Embryonic facial prominence (tissue), 1 donor: ENCODE measurements at regions not wholly inside any gene's neighbourhood (a gene's known extent, or its start where the extent isn't known, plus 50 kb on each side); places are given as distances from the start of the nearest gene placed in this dataset.
A peak's percentile ranks its signal among the peaks of the same experiment; 100 is the strongest.
"Not testable (repeated sequence)": the region's sequence is repeated elsewhere in the genome, so short reads cannot be mapped to it uniquely, and the experiment has no call there.

Experiments used
- DNase-seq: peaks from one replicate; pipeline ENCODE4 v3.0.0-alpha.2; 2016; ENCODE audit errors: extremely low spot score

DNA sequence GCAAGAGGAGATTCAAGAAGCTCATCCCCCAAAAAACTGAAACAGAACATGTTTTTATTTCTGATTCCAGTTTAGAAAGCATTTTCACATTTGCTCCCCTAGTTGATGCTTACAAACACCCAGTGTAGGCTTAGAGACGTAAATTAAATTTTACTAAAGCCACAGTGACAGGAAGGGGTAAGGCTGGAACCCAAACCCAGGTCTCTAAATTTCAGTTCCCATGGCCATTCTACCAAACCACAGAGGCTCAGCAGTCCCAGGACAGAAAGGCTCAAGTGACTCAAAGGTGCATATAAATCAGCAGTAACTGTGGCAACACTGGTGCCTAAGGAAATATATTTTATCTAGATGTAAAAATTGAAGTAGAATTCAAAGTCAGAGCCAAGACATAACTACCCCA is 128.7 kb downstream of the CEP120 start:
- DNase-seq = no peak

DNA sequence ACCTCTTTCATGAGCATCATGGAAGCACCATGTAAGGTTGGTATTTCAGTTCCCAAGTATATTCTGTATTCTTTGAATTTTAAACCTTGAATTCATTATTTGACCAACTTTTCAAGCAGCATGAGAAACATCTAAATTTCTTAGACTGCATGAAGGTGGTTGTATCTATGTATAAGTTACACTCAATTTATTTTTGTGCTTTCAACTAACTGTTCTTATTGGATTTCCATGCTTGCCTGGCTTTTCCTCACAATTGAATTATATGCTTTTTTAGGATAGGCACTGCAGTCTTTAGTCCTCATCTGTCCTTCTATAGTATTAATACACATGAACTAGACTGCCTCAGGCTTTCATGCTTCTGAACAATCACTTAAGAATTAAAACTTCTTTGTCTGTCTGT is 134.0 kb downstream of the CEP120 start:
- no peak for DNase-seq

DNA sequence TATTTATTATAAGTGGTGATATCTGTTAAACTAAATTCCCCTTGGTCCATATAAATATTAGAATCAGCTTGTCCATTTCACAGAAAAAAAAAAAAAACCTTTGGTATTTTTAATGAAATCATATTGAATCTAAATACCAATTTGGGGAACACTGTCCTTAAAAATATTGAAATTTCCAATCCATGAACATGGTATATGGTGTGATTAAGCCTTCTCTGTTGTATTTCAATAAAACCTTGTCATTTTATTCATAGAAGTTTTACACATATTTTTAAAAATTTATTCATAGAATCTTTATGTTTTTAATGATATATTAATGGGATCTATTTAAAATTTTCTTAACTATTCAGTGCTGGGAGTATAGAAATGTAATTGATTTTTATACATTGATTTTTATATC is 135.3 kb downstream of the CEP120 start:
- DNase-seq = no peak

DNA sequence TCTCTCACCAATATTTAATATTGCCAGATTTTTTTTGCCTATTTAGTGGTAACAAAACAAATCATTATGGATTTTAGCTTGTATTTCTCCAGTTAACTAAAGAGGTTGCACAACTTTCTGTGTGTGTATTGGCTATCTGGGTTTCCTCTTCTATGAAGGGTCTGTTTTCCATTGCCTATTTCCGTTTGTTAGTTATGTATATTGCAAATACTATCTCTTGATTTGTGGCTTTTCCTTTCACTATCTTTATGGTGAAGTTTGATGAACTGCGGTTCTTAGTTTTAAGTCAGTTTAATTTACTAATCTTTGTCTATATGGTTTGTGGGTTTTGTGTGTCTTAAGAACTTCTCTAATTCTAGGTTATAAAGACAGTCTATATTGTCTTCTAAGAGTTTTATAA is 136.3 kb downstream of the CEP120 start:
- no peak for DNase-seq

- no peak for DNase-seq
Measured at GRCh38 chr5:123285122-123286023, 137.8 kb downstream of the CEP120 start.

- no peak for DNase-seq
Measured at GRCh38 chr5:123283499-123283898, 139.7 kb downstream of the CEP120 start.

- no peak for DNase-seq
Measured at GRCh38 chr5:123283031-123283430, 140.2 kb downstream of the CEP120 start.

GRCh38 chr5:123282444-123282843 is 140.8 kb downstream of the CEP120 start:
- no peak for DNase-seq

- DNase-seq = not testable (repeated sequence)
Measured at GRCh38 chr5:123280854-123281253, 142.3 kb downstream of the CEP120 start.

- DNase-seq = no peak
Measured at GRCh38 chr5:123279136-123279535, 144.1 kb downstream of the CEP120 start.

GRCh38 chr5:123278284-123278683 is 144.9 kb downstream of the CEP120 start:
- DNase-seq = no peak

DNA sequence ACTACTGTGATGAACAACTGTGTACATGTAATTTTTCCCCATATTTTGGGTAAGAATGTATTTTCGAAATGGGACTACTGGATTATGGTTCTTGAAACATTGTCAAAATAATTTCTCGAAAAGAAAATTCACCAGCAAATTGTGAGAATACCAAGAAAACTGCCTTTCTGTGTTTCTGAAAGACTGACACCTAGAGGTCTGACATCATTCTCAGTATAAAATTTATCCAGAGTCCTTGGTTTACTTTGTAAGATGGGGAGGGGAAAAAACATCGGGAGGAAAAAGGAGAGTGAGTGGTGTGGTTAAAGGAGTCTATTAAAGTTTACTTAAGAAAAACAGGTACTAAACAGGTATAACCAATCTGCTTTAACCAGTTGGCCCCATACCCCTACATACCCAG is 149.2 kb downstream of the CEP120 start:
- no peak for DNase-seq

GRCh38 chr5:123273095-123273494 is 150.1 kb downstream of the CEP120 start:
- no peak for DNase-seq

DNA sequence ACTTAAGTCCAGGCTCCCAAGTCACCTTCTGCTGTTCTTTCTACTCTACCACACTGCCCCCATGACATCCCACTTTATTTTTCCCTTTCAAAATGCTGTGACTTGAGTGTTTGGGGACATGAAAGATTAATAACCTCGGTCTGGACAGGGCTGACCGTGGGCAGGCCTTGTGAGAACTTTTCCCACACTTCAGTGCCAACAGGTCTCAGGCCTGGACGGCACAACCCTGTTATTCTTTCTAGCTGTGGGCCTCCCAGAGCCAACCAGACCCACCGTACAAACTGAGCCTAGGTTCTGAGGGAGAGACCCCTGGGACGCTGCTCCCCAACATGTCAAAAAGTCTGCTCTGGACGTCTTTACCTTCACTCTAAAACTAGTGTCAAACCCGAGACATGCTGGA is 153.4 kb downstream of the CEP120 start:
- no peak for DNase-seq

GRCh38 chr5:123269436-123269835 is 153.8 kb downstream of the CEP120 start:
- DNase-seq = no peak

GRCh38 chr5:123266365-123266764 is 156.8 kb downstream of the CEP120 start:
- DNase-seq = no peak

- no peak for DNase-seq
Measured at GRCh38 chr5:123265551-123265950, 157.7 kb downstream of the CEP120 start.

DNA sequence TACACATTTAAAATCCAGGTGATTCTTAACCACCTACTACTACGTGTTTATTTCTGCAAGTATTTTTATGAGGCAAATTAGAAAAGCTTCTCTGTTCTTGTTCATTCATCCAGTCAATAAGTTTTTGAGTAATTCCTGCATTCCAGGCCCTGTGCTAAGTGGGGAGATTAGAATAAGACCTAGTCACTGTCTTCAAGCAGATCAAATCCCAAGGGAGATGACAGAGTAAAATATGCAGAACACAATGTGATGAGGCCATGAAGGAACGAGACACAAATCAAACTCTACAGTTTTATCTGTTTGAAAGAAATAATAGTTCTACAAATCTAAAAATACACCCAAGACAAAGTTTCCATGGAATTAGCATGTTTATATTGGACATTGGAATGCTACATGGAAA is 158.8 kb downstream of the CEP120 start:
- no peak for DNase-seq

DNA sequence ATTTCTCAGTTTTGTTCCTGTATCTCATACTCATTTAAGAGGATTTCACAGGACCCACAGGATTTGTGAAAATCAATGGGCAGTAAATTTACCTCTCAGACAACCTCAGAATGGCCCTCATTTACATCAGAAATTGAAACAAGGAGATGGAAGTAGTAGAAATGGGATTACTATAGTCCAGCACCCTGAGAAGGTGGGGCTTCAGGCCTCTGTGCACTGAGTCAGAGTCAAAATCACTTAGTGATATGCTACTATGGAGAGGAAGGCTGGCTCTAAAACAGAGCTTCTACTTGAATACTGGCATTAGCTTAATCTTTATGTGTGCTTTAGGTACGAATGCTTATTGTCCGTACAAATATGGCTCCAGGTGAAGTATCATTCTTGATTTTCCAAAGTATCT is 159.3 kb downstream of the CEP120 start:
- DNase-seq = no peak

- DNase-seq = peak; percentile 56
Measured at GRCh38 chr5:123262216-123262823, 160.9 kb downstream of the CEP120 start.

- no peak for DNase-seq
Measured at GRCh38 chr5:123261752-123262151, 161.5 kb downstream of the CEP120 start.

DNA sequence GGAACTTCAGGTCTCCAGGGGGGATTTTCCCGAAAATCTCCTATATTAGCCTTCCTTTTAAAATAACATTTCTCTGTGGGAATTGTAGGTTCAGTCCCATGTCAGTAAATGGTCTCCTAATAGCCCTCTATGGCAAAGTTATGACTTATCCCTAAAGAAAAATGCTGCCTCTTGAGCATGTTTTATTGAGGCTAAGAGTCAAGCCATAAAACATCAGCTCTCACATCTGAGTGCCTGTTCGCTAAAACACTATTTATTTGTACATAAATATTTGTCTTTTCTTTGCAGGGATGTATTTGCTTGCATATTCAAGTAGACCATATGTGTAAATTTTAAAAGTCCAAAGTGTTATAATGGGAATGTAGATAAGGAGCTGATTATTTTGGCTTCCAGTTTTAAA is 160.4 kb downstream of the PRDM6 start:
- DNase-seq = no peak

DNA sequence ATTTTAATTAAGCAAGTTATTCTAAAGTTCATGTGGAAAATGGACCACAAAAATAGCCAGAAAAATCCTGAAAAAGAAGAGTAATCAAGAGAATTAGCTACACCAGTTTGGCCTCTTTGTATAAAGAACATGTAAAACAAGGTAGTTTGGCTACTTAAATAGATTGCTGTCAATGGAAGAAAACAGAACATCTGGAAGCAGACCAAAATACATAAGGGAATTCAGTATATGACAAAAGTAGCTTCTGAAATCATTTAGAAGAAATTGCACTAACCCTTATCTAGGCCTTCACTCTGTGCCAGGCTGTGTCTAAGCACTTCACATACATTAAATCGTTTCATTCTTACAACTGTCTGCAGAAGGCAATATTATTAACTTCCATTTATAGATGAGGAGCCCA is 156.6 kb downstream of the PRDM6 start:
- DNase-seq = no peak
